SIG-M5 (cell line): ENCODE measurements at regions not wholly inside any gene's neighbourhood (a gene's known extent, or its start where the extent isn't known, plus 50 kb on each side); places are given as distances from the start of the nearest gene placed in this dataset.
"Not testable (repeated sequence)": the region's sequence is repeated elsewhere in the genome, so short reads cannot be mapped to it uniquely, and the experiment has no call there.

Experiments
- DNase-seq: peaks from one replicate; lab custom pipeline; 2025; lab: John Stamatoyannopoulos, UW

DNA sequence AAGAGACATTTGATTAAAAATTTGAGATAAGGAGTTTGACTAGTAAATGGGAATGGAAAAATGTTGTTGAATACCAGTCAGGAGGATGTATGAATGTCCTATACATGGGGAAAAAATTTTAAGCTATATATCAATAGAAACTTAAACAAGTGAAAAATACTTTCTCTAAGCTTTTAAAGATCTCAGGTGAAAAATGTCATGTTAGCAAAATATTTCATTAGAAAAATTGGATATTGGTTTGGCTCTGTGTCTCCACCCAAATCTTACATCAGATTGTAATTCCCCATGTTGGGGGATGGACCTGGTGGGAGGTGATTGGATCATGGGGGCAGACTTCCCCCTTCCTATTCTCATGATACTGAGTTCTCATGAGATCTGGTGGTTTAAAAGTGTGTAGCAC lies 279.6 kb upstream of the CADM2 start:
- no peak for DNase-seq

- no peak for DNase-seq
Observed at GRCh38 chr3:84680700-84681099, 278.1 kb upstream of the CADM2 start.

- DNase-seq = no peak
Observed at GRCh38 chr3:84683493-84683892, 275.3 kb upstream of the CADM2 start.

- no peak for DNase-seq
Observed at GRCh38 chr3:84685467-84685866, 273.3 kb upstream of the CADM2 start.

DNA sequence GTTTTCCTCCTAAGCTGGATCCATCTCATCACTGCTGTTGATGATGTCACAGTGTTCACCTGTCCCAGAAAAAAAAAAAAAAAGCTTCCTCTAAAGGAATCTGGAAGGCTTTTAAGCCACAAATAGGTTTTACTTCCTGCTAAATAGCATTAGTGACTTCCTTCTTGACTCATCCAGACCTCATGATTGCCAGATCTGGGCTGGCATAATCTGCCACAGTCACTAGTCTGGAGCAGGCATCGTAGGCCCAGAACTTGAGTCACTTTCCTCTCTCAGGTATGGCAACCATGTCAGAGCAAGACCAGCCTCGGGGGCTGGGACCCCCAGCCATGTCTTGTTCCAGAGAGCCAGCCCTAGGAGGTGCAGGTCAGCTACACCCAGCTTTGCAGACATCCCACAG lies 266.5 kb upstream of the CADM2 start:
- DNase-seq = no peak

- not testable (repeated sequence) for DNase-seq
Observed at GRCh38 chr3:84710288-84710687, 248.5 kb upstream of the CADM2 start.

GRCh38 chr3:84717894-84718293 lies 240.9 kb upstream of the CADM2 start:
- no peak for DNase-seq

- no peak for DNase-seq
Observed at GRCh38 chr3:84724877-84725276, 233.9 kb upstream of the CADM2 start.

DNA sequence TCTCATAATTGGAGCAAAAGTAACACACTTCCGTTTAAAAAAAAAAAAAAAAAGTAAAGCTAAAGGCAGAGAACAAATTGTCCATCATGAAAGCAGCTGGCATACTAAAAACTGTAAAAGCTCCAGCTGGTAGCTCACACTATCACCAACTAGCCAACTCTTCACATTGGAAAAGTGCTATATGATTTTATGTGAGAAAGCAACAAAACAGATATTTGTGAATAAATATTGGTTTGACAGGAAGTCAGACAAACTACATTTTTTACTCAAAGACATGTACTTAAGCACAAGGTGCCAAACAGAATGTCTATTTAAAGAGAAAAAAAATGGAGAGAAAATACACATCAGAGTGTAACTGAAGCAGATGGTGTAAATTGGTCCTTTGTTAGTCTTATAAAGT lies 231.2 kb upstream of the CADM2 start:
- no peak for DNase-seq

DNA sequence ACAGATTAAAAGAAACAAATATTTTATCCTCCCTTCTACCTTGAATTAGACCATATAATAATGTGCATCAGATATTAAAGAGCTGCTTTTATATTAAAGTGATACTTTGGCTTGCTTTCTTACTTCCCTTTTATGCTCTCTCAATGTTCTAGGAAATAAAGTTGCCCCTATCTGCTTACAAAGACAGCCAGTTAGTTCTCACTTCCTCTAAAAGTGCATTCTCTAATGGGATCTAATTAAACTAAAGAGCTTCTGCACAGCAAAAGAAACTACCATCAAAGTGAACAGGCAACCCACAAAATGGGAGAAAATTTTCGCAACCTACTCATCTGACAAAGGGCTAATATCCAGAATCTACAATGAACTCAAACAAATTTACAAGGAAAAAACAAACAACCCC lies 224.1 kb upstream of the CADM2 start:
- DNase-seq = peak; percentile 4

DNA sequence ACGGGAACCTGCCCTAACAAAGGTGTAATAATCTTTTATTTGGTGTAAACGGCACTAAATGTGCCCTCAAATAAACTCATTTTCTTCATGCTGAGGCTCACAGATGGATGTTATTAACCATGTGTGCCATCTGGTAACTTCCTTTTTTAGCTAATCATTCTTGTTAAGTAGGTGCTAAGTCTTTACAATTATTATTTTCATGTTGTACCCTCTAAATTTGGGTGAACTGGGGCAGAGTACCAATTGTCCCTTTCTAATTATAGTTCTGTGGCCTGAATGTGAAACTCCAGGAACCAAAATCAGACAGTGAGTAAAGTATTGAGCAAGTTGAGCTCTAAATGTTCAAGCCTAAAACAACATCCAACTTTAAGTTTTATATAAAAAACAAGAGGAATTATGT lies 220.7 kb upstream of the CADM2 start:
- no peak for DNase-seq

DNA sequence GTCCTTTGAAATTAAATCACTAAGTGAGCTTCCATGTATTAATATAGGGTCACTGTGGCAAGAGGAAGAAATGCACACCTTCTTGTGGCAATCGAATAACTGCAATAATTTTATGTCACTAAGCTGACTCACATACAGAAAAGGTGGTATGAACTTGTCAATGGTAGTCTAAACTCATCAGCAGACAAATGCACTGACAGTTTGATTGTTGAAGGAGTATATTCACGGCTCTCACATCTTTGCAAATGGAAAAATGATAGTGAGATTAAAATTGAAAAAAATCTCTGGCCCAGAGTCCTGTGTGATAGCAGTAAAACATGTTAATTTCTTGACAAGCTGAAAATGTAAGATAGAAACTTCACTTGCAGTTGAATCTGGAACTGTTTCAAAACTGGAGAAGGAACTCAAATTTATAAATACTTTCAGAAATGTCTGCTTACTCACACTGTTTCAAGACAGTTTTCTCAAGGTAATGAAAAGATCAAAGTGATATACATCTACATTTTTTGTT lies 215.8 kb upstream of the CADM2 start:
- DNase-seq = no peak

DNA sequence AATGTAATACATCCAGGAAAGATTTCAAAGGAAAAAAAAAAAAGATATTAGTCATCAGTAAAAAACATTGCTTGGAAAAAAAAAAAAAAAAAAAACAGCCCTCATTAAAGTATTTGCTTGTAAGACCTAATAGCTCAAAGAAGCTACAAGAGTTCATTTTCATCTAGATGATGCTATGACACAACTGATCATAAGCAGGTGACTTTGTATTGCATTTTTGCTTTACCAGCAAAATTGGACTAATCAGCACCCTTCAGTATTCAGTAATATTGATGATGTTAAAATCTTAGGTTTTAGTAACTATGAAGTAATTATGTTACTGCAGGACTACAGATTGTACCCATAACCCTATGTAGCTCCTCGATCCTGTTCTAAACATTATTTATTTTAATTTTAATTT lies 214.7 kb upstream of the CADM2 start:
- no peak for DNase-seq

GRCh38 chr3:84755860-84756259 lies 202.9 kb upstream of the CADM2 start:
- no peak for DNase-seq

DNA sequence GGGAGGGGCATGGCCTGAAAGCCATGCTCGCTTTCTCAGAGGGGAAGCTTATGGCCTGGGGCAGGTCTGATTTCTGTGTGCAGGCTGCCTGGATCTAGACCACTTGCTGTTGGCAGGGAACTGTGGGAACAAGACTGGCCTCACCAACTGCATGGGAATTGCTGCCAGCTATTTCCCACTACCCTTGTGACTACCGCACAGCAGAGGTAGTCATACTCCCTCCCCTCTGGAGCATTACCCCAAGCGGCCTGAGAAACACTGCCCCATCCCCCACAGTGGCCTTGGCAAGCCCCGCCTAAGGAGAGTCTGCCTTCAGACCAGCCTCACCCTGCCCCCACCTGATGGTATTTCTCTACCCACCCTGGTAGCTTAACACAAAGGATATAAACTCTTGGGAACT lies 199.4 kb upstream of the CADM2 start:
- DNase-seq = no peak

DNA sequence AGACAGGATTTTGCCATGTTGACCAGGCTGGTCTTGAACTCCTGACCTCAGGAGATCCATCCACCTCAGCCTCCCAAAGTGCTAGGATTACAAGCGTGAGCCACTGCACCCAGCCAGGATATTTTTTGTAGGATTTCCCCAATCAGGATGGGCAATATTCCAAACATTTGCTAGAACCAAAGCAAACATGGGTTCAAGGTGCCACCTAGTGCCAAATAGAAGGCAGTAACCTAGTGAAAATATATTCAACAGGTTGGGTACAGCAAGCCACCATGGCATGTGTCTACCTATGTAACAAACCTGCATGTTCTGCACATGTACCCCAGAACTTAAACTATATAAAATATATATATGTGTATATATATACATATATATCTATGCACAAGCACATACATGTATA lies 185.9 kb upstream of the CADM2 start:
- no peak for DNase-seq

GRCh38 chr3:84783281-84783680 lies 175.5 kb upstream of the CADM2 start:
- DNase-seq = no peak

- no peak for DNase-seq
Observed at GRCh38 chr3:84789961-84790360, 168.8 kb upstream of the CADM2 start.

- DNase-seq = no peak
Observed at GRCh38 chr3:84806958-84807357, 151.8 kb upstream of the CADM2 start.

DNA sequence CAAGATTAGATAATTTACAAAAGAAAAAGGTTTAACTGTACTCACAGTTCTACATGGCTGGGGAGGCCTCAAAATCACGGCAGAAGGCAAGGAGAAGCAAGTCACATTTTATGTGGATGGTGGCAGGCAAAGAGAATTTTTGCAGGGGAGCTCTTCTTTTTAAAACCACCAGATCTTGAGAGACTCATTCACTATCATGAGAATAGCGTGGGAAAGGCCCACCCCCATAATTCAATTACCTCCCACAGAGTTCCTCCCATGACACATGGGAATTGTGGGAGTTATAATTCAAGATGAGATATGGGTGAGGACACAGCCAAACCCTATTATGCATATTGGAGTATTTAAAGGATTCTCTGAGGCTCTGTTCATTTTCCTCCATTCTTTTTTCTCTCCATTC lies 138.7 kb upstream of the CADM2 start:
- no peak for DNase-seq

GRCh38 chr3:84820906-84821305 lies 137.9 kb upstream of the CADM2 start:
- no peak for DNase-seq

- DNase-seq = no peak
Observed at GRCh38 chr3:84825817-84826216, 133.0 kb upstream of the CADM2 start.

GRCh38 chr3:84830476-84830875 lies 128.3 kb upstream of the CADM2 start:
- no peak for DNase-seq

GRCh38 chr3:84835366-84835765 lies 123.4 kb upstream of the CADM2 start:
- no peak for DNase-seq

- DNase-seq = no peak
Observed at GRCh38 chr3:84836961-84837360, 121.8 kb upstream of the CADM2 start.
